ENCODE measurements at regions not wholly inside any gene's neighbourhood (a gene's known extent, or its start where the extent isn't known, plus 50 kb on each side); places are given as distances from the start of the nearest gene placed in this dataset.
"Not testable (repeated sequence)": the region's sequence is repeated elsewhere in the genome, so short reads cannot be mapped to it uniquely, and the experiment has no call there.

GRCh38 chr2:77838441-77838840 is 316.3 kb upstream of the LRRTM4 start:
- H3K27ac ChIP-seq: no peak overlapping the region
- TF ChIP-seq ZFX (IDR thresholded peaks at IDR 0.05; ENCODE audit: borderline replicate concordance) (no peak), CTCF (IDR thresholded peaks at IDR 0.05) (no peak)

GRCh38 chr2:77839102-77839501 is 316.9 kb upstream of the LRRTM4 start:
- TF ChIP-seq CTCF (IDR thresholded peaks at IDR 0.05) (no peak), ZFX (IDR thresholded peaks at IDR 0.05; ENCODE audit: borderline replicate concordance) (no peak)
- H3K27ac ChIP-seq: no peak overlapping the region

GRCh38 chr2:77862120-77862519 is 339.9 kb upstream of the LRRTM4 start:
- H3K27ac ChIP-seq: no peak overlapping the region
- no peak for TF ChIP-seq ZFX (IDR thresholded peaks at IDR 0.05; ENCODE audit: borderline replicate concordance)
- TF ChIP-seq CTCF (IDR thresholded peaks at IDR 0.05): no peak

GRCh38 chr2:77864426-77864825 is 342.2 kb upstream of the LRRTM4 start:
- TF ChIP-seq CTCF (IDR thresholded peaks at IDR 0.05) (no peak), ZFX (IDR thresholded peaks at IDR 0.05; ENCODE audit: borderline replicate concordance) (no peak)

GRCh38 chr2:77866661-77867060 is 344.5 kb upstream of the LRRTM4 start:
- TF ChIP-seq CTCF (IDR thresholded peaks at IDR 0.05) (no peak), ZFX (IDR thresholded peaks at IDR 0.05; ENCODE audit: borderline replicate concordance) (no peak)
- no peak overlapping the region for H3K27ac ChIP-seq

More at GRCh38 chr2:77864426-77864825, 342.2 kb upstream of the LRRTM4 start:
- H3K27ac ChIP-seq: no peak overlapping the region

- no peak for TF ChIP-seq ZFX (IDR thresholded peaks at IDR 0.05; ENCODE audit: borderline replicate concordance)
- TF ChIP-seq CTCF (IDR thresholded peaks at IDR 0.05): no peak
- no peak overlapping the region for H3K27ac ChIP-seq
These were observed 345.0 kb upstream of the LRRTM4 start for GRCh38 chr2:77867146-77867545.

- no peak overlapping the region for H3K27ac ChIP-seq
- TF ChIP-seq ZFX (IDR thresholded peaks at IDR 0.05; ENCODE audit: borderline replicate concordance): no peak
- no peak for TF ChIP-seq CTCF (IDR thresholded peaks at IDR 0.05)
These were observed 351.3 kb upstream of the LRRTM4 start for GRCh38 chr2:77873506-77873905.

GRCh38 chr2:77900211-77900610 is 378.0 kb upstream of the LRRTM4 start:
- not testable (repeated sequence) for H3K27ac ChIP-seq
